AG09319 (cell line): ENCODE measurements at regions not wholly inside any gene's neighbourhood (a gene's known extent, or its start where the extent isn't known, plus 50 kb on each side); places are given as distances from the start of the nearest gene placed in this dataset.

Experiments
- DNase-seq: peaks from one replicate; pipeline ENCODE4 v3.0.0-alpha.2; 2010; ENCODE audit warnings: low read depth; ENCODE audit errors: extremely low read depth
- TF ChIP-seq, protein P1 (sequence below): IDR thresholded peaks from 2 replicates; pipeline ENCODE4 v1.5.1; 2011; ENCODE audit warnings: low read depth, mild to moderate bottlenecking, inconsistent platforms, low read length, moderate library complexity

DNA sequence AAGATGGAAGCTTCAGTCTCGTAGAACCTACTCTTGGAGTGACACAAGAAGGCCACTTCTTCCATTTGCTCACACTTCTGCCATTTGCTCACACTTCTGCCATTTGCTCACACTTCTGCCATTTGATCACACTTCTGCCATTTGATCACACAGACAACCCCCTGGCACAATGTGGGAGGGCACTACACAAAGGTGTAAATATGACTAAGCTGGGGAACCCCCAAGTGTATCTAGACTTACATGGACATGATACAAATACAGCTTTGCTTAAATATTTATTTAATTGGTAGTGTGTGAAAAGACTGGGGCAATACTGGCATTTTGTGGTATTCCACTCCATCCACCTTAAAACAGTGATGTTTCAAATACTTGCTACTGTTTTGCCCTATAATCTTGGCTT lies 296.2 kb upstream of the PPFIA2 start:
- no peak for DNase-seq
- TF ChIP-seq, protein P1, sequence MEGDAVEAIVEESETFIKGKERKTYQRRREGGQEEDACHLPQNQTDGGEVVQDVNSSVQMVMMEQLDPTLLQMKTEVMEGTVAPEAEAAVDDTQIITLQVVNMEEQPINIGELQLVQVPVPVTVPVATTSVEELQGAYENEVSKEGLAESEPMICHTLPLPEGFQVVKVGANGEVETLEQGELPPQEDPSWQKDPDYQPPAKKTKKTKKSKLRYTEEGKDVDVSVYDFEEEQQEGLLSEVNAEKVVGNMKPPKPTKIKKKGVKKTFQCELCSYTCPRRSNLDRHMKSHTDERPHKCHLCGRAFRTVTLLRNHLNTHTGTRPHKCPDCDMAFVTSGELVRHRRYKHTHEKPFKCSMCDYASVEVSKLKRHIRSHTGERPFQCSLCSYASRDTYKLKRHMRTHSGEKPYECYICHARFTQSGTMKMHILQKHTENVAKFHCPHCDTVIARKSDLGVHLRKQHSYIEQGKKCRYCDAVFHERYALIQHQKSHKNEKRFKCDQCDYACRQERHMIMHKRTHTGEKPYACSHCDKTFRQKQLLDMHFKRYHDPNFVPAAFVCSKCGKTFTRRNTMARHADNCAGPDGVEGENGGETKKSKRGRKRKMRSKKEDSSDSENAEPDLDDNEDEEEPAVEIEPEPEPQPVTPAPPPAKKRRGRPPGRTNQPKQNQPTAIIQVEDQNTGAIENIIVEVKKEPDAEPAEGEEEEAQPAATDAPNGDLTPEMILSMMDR = no peak

DNA sequence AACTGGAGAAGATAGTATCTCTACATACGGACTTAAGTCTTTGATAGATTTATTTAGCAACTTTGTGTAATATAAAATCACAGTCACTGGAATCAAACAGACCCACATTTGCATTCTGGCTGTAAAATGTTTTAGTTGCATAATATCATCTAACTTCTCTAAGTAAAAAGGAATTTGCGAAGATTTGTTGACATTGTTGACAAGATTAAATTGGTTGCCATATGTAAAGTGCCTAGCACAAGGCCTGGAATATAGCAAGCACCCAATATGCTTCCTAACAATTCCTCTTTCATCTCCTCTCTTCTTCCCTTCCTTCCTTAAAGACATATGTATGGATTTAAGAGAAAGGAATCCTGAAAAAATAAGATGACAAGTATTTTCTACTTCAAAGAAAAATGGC lies 295.4 kb upstream of the PPFIA2 start:
- TF ChIP-seq, protein P1 = no peak
- no peak for DNase-seq

DNA sequence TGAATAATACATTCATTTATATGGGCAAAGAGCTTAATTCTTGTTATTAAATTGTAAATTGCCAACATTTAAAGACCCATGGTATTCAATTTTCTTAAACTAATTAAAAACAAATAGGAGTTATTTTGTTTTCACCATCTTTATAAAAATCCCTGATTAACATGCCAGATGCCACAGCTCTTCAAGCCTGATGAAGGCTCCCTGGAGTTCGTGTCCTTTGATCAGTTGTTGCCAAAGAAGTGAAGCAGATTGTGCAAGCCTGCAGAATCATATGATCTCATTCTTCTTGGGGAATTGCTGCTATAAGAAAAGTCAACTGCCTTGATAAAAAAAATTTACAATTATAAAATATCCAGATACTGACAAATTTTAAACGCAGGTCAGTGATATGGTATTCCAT lies 288.3 kb upstream of the PPFIA2 start:
- no peak for DNase-seq
- TF ChIP-seq, protein P1 = no peak

DNA sequence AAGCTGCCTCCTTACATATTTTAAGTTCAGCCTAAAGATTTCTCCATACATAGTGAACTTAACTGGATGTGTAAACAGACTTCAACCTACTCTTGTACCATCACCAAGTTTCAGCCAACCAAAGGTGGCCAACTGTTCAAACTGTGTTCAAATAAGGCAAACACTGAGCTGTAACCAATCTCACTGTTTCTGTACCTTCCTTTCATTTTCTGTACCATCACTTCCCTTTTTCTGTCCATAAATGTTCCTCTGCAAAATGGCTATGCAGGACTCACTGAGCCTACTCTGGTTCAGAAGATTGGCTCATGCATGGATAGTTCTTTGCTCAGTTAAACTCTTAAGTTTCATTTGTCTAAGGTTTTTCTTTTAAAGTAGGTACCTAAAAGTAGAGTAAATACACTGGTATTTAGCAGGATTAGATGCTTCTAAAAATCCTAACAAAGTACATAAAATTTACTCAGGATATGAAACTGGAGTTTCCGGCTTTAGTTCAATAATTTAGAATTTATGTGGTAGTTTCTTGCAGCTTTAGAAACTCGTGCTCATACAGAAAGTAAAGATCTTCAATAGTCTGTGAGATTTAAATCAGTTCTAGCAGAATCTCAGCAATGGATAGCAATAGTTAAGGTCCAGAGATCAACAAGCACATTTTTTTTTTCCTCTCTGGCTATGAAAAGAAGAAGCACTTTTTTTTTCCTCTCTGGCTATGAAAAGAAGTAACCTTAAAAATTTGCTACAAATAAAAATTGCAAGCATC lies 282.0 kb upstream of the PPFIA2 start:
- no peak for DNase-seq
- TF ChIP-seq, protein P1 = no peak

DNA sequence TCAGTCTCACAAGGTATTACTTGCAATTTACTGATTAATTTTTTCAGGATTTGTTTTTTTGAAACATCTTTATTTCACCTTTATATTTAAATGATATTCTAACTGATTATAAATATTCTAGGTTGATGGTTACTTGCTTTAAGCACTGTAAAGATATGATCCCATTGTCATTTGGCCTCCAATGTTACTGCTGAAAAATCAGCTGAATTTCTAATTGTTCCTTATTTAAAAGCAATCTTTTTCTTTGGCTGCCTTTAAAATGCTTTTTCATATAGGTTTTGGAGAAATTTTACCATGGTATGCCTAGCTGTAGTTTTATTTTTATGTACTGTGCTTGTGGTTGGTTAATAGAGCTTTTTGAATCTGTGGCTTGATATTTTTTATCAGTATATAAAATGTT lies 275.6 kb upstream of the PPFIA2 start:
- no peak for DNase-seq
- TF ChIP-seq, protein P1 = no peak

DNA sequence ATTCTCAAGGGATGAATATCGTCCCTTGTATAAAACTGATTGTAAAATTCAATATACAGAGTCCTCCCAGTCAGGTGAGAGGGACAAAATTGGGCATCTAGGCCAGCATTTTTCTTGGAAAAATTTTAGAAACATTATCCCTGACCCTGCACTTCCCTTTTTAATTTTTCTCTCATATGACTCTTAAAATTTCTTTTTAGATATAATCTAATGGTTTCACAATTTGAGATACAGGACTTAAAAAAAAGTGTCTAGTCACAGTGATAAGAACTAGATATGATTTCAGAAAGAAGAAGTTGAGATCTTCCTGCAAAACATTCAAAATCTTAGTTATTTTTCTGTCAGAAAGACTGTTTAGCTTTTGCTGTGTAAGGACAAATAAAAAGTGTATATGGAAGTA lies 270.8 kb upstream of the PPFIA2 start:
- TF ChIP-seq, protein P1 = no peak
- DNase-seq = no peak

DNA sequence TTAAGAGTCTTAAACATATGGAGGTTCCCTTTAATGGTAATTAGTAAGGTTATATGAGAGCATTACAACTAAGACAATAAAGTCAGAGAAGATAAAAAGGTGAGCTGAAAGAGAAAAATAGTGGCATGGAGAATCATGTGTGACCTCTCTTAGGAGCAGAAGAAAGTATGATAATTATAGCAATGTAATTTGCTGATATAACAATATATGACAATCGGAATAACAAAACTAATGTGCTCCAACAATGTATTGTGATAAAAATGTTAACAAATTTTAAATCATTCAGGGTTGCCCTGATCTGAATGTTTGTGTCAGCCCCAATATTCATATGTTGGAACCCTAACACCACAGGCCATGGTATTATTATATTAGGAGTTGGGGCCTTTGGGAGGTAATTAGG lies 269.6 kb upstream of the PPFIA2 start:
- TF ChIP-seq, protein P1 = no peak
- no peak for DNase-seq
